PC-9 (cell line): ENCODE measurements at regions not wholly inside any gene's neighbourhood (a gene's known extent, or its start where the extent isn't known, plus 50 kb on each side); places are given as distances from the start of the nearest gene placed in this dataset.

ENCODE experiments used
- EZH2 ChIP-seq: fragments of 200-600 bp; sonication (generic); IDR thresholded peaks from 2 replicates; pipeline ENCODE4 v1.8.0; 2017; ENCODE audit warnings: antibody characterized with exemption, low read depth
- TF ChIP-seq, protein P1 (sequence below): fragments of 200-600 bp; sonication (generic); conservative IDR thresholded peaks from 2 replicates; pipeline ENCODE4 v1.6.1; 2017; ENCODE audit warnings: mixed run types, antibody characterized with exemption, mild to moderate bottlenecking, moderate library complexity

- TF ChIP-seq, protein P1, sequence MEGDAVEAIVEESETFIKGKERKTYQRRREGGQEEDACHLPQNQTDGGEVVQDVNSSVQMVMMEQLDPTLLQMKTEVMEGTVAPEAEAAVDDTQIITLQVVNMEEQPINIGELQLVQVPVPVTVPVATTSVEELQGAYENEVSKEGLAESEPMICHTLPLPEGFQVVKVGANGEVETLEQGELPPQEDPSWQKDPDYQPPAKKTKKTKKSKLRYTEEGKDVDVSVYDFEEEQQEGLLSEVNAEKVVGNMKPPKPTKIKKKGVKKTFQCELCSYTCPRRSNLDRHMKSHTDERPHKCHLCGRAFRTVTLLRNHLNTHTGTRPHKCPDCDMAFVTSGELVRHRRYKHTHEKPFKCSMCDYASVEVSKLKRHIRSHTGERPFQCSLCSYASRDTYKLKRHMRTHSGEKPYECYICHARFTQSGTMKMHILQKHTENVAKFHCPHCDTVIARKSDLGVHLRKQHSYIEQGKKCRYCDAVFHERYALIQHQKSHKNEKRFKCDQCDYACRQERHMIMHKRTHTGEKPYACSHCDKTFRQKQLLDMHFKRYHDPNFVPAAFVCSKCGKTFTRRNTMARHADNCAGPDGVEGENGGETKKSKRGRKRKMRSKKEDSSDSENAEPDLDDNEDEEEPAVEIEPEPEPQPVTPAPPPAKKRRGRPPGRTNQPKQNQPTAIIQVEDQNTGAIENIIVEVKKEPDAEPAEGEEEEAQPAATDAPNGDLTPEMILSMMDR = no peak
- TF ChIP-seq EZH2 = no peak
Measured at GRCh38 chr22:47738472-47739013, 976.1 kb downstream of the TBC1D22A start.
